ENCODE measurements at regions not wholly inside any gene's neighbourhood (a gene's known extent, or its start where the extent isn't known, plus 50 kb on each side); places are given as distances from the start of the nearest gene placed in this dataset.

DNA sequence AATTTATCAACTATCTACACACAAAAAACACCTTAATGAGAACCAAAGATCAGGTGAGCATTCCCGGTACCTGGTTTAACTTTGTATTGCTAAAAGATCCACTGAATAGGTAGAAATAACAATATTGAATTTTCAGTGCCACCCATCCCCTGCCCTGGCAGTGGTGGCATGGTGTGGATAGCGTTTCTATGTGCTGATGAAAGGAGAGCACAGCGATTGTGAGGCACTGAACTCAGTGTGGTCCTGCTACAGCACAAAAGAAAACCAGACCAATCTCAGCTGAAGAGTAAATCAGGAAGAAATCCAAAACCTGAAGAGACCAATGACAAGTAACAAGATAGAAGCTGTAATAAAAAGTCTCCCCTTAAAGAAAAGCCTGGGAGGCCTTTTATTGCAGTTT lies 984.6 kb upstream of the AGA start:
- H3K9me3 ChIP-seq, result no peaks in the 10 kb centered on the region
- no peaks in the 10 kb centered on the region for H3K4me1 ChIP-seq
- no peak overlapping the region for H3K27ac ChIP-seq
- DNase-seq, result no peak
- no peaks in the 10 kb centered on the region for H3K36me3 ChIP-seq (ENCODE audit: low read depth, missing control alignments)
- no peak overlapping the region for H3K4me3 ChIP-seq
- no peaks in the 10 kb centered on the region for H3K27me3 ChIP-seq
- TF ChIP-seq CTCF (IDR thresholded peaks at IDR 0.05), result no peak
- no peak for TF ChIP-seq POLR2A (IDR thresholded peaks at IDR 0.05)
- 82 to 89% methylated on average over 3 of the region's 3 CpGs for WGBS, 2 donors
- intact Hi-C loops (cut with DNase I; ENCODE audit: low total_unique reads), result no loop called here

DNA sequence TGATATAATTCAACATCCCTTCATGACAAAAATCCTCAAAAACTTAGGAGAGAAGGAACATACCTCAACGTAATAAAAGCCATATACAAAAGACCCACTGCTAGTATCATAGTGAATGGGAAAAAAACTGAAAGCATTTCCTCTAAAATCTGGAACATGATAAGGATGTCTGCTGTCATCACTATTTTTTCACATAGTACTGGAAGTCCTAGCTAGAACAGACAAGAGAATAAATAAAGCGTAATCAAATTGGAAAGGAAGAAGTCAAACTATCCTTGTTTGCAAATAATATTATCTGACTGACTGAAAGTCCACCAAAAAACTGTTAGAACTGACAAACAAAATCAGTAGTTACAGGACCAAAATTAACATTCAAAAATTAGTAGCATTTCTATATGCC lies 985.4 kb upstream of the AGA start:
- Histone ChIP-seq H3K4me3 (no peak overlapping the region), H3K27ac (no peak overlapping the region), H3K36me3 (ENCODE audit: low read depth, missing control alignments) (no peaks in the 10 kb centered on the region), H3K9me3 (no peaks in the 10 kb centered on the region), H3K27me3 (no peaks in the 10 kb centered on the region), H3K4me1 (no peaks in the 10 kb centered on the region)
- 79 to 86% methylated on average over 2 of the region's 2 CpGs for WGBS, 2 donors
- intact Hi-C loops (cut with DNase I; ENCODE audit: low total_unique reads), result no loop called here
- TF ChIP-seq POLR2A (IDR thresholded peaks at IDR 0.05) (no peak), CTCF (IDR thresholded peaks at IDR 0.05) (no peak)
- DNase-seq, result no peak

GRCh38 chr4:178448372-178449035 lies 1006.3 kb upstream of the AGA start:
- 79 to 94% methylated on average over 2 of the region's 2 CpGs for WGBS, 2 donors
- H3K4me1 ChIP-seq, result no peaks in the 10 kb centered on the region
- no peak for DNase-seq
- intact Hi-C loops (cut with DNase I; ENCODE audit: low total_unique reads), result no loop called here
- TF ChIP-seq POLR2A (IDR thresholded peaks at IDR 0.05) (no peak), CTCF (IDR thresholded peaks at IDR 0.05) (no peak)
- H3K36me3 ChIP-seq (ENCODE audit: low read depth, missing control alignments), result no peaks in the 10 kb centered on the region
- no peaks in the 10 kb centered on the region for H3K27me3 ChIP-seq
- no peak overlapping the region for H3K27ac ChIP-seq
- H3K4me3 ChIP-seq, result no peak overlapping the region
- H3K9me3 ChIP-seq, result no peaks in the 10 kb centered on the region

DNA sequence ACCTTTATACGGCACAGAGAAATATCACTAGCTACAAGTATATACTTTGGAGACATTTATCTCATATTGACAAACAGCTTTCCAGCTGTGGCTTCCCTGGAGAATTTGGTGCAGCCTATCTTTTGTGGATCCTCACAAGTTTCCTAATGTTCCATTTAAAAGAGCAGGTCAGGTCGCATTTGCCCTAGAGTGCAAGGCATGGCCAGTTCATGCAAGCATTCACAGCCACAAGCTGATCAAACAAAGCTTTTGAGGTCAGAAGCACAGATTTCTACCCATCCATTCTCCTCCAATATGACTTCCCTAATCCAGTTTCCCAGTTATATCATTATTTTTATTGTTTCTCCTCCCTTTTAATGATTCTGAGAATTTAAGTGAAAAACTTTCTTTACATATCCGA lies 1008.4 kb upstream of the AGA start:
- DNase-seq, result no peak
- 90 to 92% methylated on average over 3 of the region's 3 CpGs for WGBS, 2 donors
- H3K36me3 ChIP-seq (ENCODE audit: low read depth, missing control alignments), result no peaks in the 10 kb centered on the region
- H3K9me3 ChIP-seq, result no peaks in the 10 kb centered on the region
- H3K27ac ChIP-seq, result no peak overlapping the region
- intact Hi-C loops (cut with DNase I; ENCODE audit: low total_unique reads), result no loop called here
- H3K4me3 ChIP-seq, result no peak overlapping the region
- H3K4me1 ChIP-seq, result no peaks in the 10 kb centered on the region
- no peaks in the 10 kb centered on the region for H3K27me3 ChIP-seq
- TF ChIP-seq CTCF (IDR thresholded peaks at IDR 0.05) (no peak), POLR2A (IDR thresholded peaks at IDR 0.05) (no peak)

- WGBS, 2 donors, result 54 to 67% methylated on average over 4 of the region's 4 CpGs
- no peaks in the 10 kb centered on the region for H3K9me3 ChIP-seq
- no peak overlapping the region for H3K27ac ChIP-seq
- intact Hi-C loops (cut with DNase I; ENCODE audit: low total_unique reads), result no loop called here
- no peak for DNase-seq
- H3K4me3 ChIP-seq, result no peak overlapping the region
- no peaks in the 10 kb centered on the region for H3K4me1 ChIP-seq
- no peaks in the 10 kb centered on the region for H3K27me3 ChIP-seq
- no peak for TF ChIP-seq POLR2A (IDR thresholded peaks at IDR 0.05)
- no peak for TF ChIP-seq CTCF (IDR thresholded peaks at IDR 0.05)
- no peaks in the 10 kb centered on the region for H3K36me3 ChIP-seq (ENCODE audit: low read depth, missing control alignments)
Observed at GRCh38 chr4:178453057-178453456, 1010.8 kb upstream of the AGA start.
